GM12875 (cell line): ENCODE measurements at regions not wholly inside any gene's neighbourhood (a gene's known extent, or its start where the extent isn't known, plus 50 kb on each side); places are given as distances from the start of the nearest gene placed in this dataset.

Experiments
- H3K4me3 ChIP-seq: one replicate; pipeline ENCODE4 v1.5.1; 2011; ENCODE audit warnings: low read depth, low read length, control low read depth
- TF ChIP-seq, protein P1 (sequence below): IDR thresholded peaks from 2 replicates; pipeline ENCODE4 v1.5.1; 2011; ENCODE audit warnings: low read depth, mild to moderate bottlenecking, control low read depth, inconsistent platforms, low read length, moderate library complexity, borderline replicate concordance; ENCODE audit not compliant: insufficient read depth

GRCh38 chr3:28134792-28135375, 106.5 kb upstream of the CMC1 start:
- TF ChIP-seq, protein P1, sequence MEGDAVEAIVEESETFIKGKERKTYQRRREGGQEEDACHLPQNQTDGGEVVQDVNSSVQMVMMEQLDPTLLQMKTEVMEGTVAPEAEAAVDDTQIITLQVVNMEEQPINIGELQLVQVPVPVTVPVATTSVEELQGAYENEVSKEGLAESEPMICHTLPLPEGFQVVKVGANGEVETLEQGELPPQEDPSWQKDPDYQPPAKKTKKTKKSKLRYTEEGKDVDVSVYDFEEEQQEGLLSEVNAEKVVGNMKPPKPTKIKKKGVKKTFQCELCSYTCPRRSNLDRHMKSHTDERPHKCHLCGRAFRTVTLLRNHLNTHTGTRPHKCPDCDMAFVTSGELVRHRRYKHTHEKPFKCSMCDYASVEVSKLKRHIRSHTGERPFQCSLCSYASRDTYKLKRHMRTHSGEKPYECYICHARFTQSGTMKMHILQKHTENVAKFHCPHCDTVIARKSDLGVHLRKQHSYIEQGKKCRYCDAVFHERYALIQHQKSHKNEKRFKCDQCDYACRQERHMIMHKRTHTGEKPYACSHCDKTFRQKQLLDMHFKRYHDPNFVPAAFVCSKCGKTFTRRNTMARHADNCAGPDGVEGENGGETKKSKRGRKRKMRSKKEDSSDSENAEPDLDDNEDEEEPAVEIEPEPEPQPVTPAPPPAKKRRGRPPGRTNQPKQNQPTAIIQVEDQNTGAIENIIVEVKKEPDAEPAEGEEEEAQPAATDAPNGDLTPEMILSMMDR = no peak

GRCh38 chr3:28136607-28137216, 104.7 kb upstream of the CMC1 start:
- TF ChIP-seq, protein P1 = no peak
- no peak overlapping the region for H3K4me3 ChIP-seq

More at GRCh38 chr3:28134792-28135375, 106.5 kb upstream of the CMC1 start:
- no peak overlapping the region for H3K4me3 ChIP-seq

DNA sequence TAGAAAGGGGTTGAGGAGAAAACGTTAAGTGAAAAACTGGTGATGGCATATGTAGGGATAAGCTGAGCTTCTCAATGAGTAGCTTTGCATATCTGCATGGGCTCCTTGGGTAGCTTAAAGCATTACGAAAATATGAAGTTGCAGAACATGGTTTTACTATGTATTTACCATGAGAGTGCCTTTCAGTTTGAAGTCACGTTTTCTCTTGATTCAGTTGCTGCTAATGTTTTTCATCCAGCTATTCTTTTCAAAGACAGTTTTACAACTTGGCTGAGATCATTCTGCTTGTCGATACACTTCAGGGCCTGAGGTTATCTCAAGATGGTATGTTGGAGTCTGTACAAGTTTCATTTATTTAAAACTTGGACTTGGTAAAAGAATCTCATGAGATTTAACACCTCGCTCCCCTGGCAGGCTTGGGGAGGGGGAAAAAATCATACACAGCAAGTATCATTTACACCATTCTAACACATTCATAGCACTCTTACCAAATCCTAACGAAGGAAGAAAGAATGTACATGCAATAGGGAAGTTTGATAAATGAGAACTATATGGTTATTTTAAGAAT, 103.3 kb upstream of the CMC1 start:
- TF ChIP-seq, protein P1 = no peak
- no peak overlapping the region for H3K4me3 ChIP-seq

DNA sequence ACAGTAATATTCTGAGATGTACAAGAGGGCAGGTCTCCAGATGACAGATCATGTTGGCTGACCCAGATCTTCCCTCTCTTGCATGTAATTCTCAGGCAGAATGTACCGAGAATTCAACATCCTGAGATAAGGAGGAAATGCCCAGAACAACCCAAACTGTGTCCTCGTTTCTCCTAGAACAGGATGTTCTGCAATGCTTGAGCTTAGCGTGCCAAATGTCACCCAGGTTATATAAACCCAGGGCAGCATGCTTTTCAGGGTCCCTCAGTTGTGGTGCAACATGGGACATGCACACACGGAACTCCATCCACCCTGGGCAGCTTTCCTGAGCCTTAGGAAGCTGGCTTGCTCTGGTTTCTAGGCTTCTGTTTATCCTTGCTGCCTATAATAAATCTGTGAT, 102.1 kb upstream of the CMC1 start:
- TF ChIP-seq, protein P1 = no peak
- H3K4me3 ChIP-seq = no peak overlapping the region

- TF ChIP-seq, protein P1 = no peak
- H3K4me3 ChIP-seq = no peak overlapping the region
Observed at GRCh38 chr3:28139967-28140634, 101.3 kb upstream of the CMC1 start.

GRCh38 chr3:28140664-28141063, 100.8 kb upstream of the CMC1 start:
- no peak overlapping the region for H3K4me3 ChIP-seq

More at GRCh38 chr3:28140664-28141063, 100.8 kb upstream of the CMC1 start:
- TF ChIP-seq, protein P1 = no peak
